ENCODE measurements at regions not wholly inside any gene's neighbourhood (a gene's known extent, or its start where the extent isn't known, plus 50 kb on each side); places are given as distances from the start of the nearest gene placed in this dataset.

DNA sequence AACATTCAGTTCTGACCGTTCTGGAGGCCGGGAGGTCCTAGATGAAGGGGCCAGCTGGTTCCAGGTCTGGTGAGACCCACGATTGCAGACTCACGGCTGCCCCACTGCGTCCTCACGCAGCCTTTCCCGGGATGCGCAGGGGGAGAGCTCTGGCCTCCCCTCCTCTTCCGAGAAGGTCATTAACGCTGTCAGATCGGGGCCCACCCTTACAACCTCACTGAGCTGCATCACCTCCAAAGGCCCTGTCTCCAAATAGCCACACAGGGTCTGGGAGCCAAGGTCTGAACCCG, 66.6 kb upstream of the PPP1R26 start:
- FAIRE-seq (no peak), DNase-seq (ENCODE audit: insufficient read length, low spot score) (no peak)
- TF ChIP-seq POLR2AphosphoS5 (IDR thresholded peaks at IDR 0.05; ENCODE audit: low read depth, low read length), result no peak

DNA sequence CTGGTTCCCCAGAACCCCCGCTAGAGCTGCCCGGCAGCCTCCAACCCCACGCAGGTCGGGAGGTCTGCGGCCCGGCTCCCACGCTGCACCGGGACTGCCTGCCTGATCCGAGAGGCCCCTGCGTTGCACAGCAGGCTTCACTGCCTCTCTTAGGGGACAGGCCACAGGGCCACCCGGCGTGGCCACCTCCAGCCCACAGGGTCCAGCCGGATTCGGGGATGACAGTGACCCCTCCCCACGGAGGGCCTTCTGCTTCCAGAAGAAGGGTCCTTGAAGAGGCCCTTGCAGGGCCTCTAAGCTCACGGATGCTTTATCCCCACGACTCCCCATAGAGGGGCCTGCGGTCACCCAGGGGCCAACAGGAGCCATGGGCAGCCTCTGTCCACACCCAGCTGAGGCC, 66.1 kb upstream of the PPP1R26 start:
- TF ChIP-seq TAF1 (IDR thresholded peaks at IDR 0.05; ENCODE audit: low read depth, low read length), result no peak
- no peak for TF ChIP-seq SPI1 (IDR thresholded peaks at IDR 0.05; ENCODE audit: low read depth, low read length)
- TF ChIP-seq POLR2AphosphoS5 (IDR thresholded peaks at IDR 0.05; ENCODE audit: low read depth, low read length), result no peak
- TF ChIP-seq PAX5 (IDR thresholded peaks at IDR 0.05; ENCODE audit: insufficient read depth, low read length, severe bottlenecking), result no peak
- TF ChIP-seq POLR2A (IDR thresholded peaks at IDR 0.05; ENCODE audit: low read depth, low read length), result no peak
- no peak for TF ChIP-seq POU2F2 (IDR thresholded peaks at IDR 0.05; ENCODE audit: low read depth, low read length)
- DNase-seq (ENCODE audit: insufficient read length, low spot score) (no peak), FAIRE-seq (no peak)

DNA sequence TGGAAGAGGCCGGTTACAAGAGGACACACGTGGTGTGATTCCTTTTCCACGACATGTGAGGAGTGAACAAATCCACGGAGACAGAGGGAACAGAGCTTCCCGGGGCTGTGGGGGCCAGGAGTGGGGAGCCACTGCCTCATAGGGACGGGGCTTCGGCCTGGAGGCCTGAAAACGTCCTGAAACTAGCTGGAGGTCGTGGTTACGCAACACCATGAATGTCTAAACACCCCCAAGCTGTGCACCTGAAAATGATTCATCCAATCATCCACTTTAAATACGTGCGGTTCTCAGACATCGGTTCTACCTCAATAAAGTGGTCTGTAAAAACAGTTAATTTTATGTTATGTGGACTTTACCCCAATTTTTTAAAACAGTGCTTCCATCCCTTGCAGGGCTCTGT, 65.3 kb upstream of the PPP1R26 start:
- FAIRE-seq (no peak), DNase-seq (ENCODE audit: insufficient read length, low spot score) (no peak)
- TF ChIP-seq POLR2AphosphoS5 (IDR thresholded peaks at IDR 0.05; ENCODE audit: low read depth, low read length) (no peak), PAX5 (IDR thresholded peaks at IDR 0.05; ENCODE audit: insufficient read depth, low read length, severe bottlenecking) (no peak), SPI1 (IDR thresholded peaks at IDR 0.05; ENCODE audit: low read depth, low read length) (no peak), POLR2A (IDR thresholded peaks at IDR 0.05; ENCODE audit: low read depth, low read length) (no peak), TAF1 (IDR thresholded peaks at IDR 0.05; ENCODE audit: low read depth, low read length) (no peak), POU2F2 (IDR thresholded peaks at IDR 0.05; ENCODE audit: low read depth, low read length) (no peak)

DNA sequence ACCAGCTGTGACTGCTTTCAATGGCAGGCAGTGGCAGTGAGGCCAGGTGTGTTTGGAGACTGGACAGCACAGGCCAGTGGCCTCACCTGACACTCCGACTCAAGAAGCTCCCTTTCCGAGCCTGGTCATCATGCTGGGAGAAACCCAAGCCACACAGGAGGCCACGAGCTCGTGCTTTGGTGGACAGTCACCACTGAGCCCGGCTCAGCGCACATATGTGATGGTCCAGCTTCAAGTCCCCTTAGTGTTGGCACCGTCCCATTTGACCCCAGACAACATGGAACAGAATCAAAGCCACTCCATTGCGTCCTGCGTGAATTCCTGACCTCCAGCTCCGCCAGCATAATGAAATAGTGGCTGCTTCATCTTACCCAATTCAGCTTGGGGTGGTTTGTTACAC, 64.0 kb upstream of the PPP1R26 start:
- no peak for TF ChIP-seq PAX5 (IDR thresholded peaks at IDR 0.05; ENCODE audit: insufficient read depth, low read length, severe bottlenecking)
- no peak for TF ChIP-seq POU2F2 (IDR thresholded peaks at IDR 0.05; ENCODE audit: low read depth, low read length)
- TF ChIP-seq SPI1 (IDR thresholded peaks at IDR 0.05; ENCODE audit: low read depth, low read length), result no peak
- TF ChIP-seq TAF1 (IDR thresholded peaks at IDR 0.05; ENCODE audit: low read depth, low read length), result no peak
- TF ChIP-seq POLR2AphosphoS5 (IDR thresholded peaks at IDR 0.05; ENCODE audit: low read depth, low read length), result no peak
- no peak for TF ChIP-seq POLR2A (IDR thresholded peaks at IDR 0.05; ENCODE audit: low read depth, low read length)
- DNase-seq (ENCODE audit: insufficient read length, low spot score), result no peak
- no peak for FAIRE-seq

DNA sequence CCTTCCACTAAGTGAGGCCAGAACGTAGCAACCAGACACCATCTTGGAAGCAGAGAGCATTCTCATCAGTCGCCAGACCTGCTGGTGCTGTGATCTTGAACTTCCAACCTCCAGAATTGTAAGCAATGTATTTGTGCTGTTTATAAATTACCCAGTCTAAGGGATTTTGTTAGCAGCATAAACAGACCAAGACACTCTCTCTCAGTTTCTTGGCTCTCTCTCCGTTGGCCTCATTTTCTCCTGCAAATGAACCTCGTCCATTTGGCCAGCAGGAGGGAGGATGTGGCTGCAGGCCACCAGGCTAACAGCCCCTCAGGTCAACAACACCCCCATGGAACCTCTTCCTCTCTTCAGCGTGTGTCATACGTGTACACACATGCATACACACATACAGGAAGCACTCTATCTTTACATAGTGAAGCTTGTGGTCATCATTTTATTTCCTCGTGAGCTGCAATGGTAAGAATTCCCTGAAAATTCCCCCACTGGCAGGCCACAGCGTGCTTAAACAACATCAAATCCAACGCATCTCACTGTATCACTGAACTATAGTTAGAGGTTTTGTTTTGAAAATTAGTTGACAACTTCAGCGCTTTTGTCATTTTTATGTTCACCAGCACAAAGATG, 62.8 kb upstream of the PPP1R26 start:
- TF ChIP-seq PAX5 (IDR thresholded peaks at IDR 0.05; ENCODE audit: insufficient read depth, low read length, severe bottlenecking) (no peak), POLR2AphosphoS5 (IDR thresholded peaks at IDR 0.05; ENCODE audit: low read depth, low read length) (no peak), TAF1 (IDR thresholded peaks at IDR 0.05; ENCODE audit: low read depth, low read length) (no peak), POU2F2 (IDR thresholded peaks at IDR 0.05; ENCODE audit: low read depth, low read length) (no peak), SPI1 (IDR thresholded peaks at IDR 0.05; ENCODE audit: low read depth, low read length) (no peak), POLR2A (IDR thresholded peaks at IDR 0.05; ENCODE audit: low read depth, low read length) (no peak)
- FAIRE-seq, result no peak
- DNase-seq (ENCODE audit: insufficient read length, low spot score), result no peak

DNA sequence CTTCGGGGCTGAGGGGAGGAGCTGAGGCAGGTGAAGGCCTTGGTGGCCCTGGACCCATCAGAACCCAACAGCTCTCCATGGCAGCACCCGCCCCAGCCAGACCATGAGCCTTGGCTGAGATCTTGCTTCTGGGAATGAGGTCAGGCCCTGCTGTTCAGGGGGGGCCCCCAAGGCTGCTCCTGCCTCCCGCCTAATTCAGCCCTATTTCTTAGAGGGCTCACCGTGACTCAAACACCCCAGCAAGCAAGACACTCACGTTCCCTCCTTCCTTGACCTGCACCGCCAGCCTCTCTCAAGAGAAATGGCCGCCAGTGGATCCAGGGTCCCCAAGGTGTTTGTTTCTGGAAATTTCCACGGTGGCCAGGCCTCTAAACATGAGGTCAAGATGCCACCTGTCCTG, 61.4 kb upstream of the PPP1R26 start:
- TF ChIP-seq SPI1 (IDR thresholded peaks at IDR 0.05; ENCODE audit: low read depth, low read length) (no peak), POLR2A (IDR thresholded peaks at IDR 0.05; ENCODE audit: low read depth, low read length) (no peak), POU2F2 (IDR thresholded peaks at IDR 0.05; ENCODE audit: low read depth, low read length) (no peak), TAF1 (IDR thresholded peaks at IDR 0.05; ENCODE audit: low read depth, low read length) (no peak), PAX5 (IDR thresholded peaks at IDR 0.05; ENCODE audit: insufficient read depth, low read length, severe bottlenecking) (no peak), POLR2AphosphoS5 (IDR thresholded peaks at IDR 0.05; ENCODE audit: low read depth, low read length) (no peak)
- FAIRE-seq, result no peak
- no peak for DNase-seq (ENCODE audit: insufficient read length, low spot score)

DNA sequence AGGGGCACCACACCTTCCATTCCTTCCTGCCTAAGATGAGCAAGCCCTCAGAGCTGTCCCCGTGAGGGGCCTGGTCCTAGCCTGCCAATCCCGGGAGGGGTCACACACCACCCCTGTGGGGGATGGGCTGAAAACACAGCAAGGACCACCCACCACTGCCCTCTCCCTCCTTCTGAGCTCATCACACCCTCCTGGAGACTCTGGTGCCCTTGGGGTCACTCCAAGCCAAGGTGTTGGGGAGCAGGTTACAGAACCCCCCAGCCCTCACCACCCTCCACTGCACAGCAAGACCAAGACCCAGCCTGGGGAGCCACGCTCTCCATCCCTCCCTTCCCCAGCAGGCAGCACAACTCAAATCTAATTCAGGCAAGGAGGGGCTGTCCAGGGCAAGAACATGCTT, 60.5 kb upstream of the PPP1R26 start:
- TF ChIP-seq POLR2A (IDR thresholded peaks at IDR 0.05; ENCODE audit: low read depth, low read length) (no peak), SPI1 (IDR thresholded peaks at IDR 0.05; ENCODE audit: low read depth, low read length) (no peak), POLR2AphosphoS5 (IDR thresholded peaks at IDR 0.05; ENCODE audit: low read depth, low read length) (no peak), PAX5 (IDR thresholded peaks at IDR 0.05; ENCODE audit: insufficient read depth, low read length, severe bottlenecking) (no peak), TAF1 (IDR thresholded peaks at IDR 0.05; ENCODE audit: low read depth, low read length) (no peak), POU2F2 (IDR thresholded peaks at IDR 0.05; ENCODE audit: low read depth, low read length) (no peak)
- DNase-seq (ENCODE audit: insufficient read length, low spot score) (no peak), FAIRE-seq (no peak)

DNA sequence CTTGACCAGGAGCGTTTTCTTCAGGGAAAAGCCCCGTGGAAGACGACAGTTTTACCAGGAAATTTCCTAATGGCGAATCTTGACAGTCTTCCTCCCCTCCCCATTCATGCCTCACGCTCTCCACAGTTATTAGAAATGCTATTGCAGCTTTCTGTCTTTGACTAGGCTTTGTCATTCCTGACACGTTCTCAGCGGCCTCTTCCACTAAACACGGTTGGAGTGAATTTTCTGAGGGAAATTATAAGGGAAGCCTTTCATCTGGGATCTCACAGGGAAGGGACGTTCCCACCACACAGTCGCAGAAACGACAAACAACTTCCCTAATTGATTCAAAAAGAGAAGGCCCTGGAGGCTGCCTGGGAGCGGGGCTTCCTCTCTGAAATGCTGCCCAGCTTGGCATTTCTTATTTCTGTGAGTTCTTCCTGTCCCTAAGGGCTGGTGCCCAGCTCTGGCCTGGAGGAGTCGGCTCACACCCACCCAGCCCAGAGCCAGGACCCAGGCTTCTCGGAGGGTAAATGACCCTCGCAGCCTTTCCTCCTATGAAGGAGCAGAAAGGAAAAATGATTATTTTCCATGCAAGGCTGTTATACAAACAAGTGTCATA, 57.1 kb upstream of the PPP1R26 start:
- TF ChIP-seq POLR2A (IDR thresholded peaks at IDR 0.05; ENCODE audit: low read depth, low read length), result no peak
- TF ChIP-seq SPI1 (IDR thresholded peaks at IDR 0.05; ENCODE audit: low read depth, low read length), result no peak
- no peak for TF ChIP-seq POLR2AphosphoS5 (IDR thresholded peaks at IDR 0.05; ENCODE audit: low read depth, low read length)
- TF ChIP-seq TAF1 (IDR thresholded peaks at IDR 0.05; ENCODE audit: low read depth, low read length), result no peak
- no peak for TF ChIP-seq PAX5 (IDR thresholded peaks at IDR 0.05; ENCODE audit: insufficient read depth, low read length, severe bottlenecking)
- TF ChIP-seq POU2F2 (IDR thresholded peaks at IDR 0.05; ENCODE audit: low read depth, low read length), result no peak
- DNase-seq (ENCODE audit: insufficient read length, low spot score) (no peak), FAIRE-seq (no peak)

DNA sequence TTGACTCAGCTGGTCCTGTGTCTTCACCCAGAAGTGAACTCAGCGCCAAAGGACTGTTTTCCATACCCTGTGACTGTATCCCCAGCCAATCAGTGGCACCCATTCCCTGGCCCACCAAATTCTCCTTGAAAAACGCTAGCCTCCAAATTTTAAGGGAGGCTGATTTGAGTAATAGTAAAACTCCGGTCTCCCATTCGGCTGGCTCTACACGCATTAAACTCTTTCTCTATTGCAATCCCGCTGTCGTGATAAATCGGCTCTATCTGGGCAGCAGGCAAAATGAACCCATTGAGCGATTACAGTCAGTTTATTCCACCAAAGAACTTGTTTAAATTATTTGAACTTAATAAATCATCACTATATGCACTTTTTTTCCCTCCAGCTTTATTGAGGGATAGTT, 55.9 kb upstream of the PPP1R26 start:
- DNase-seq (ENCODE audit: insufficient read length, low spot score) (no peak), FAIRE-seq (no peak)
- no peak for TF ChIP-seq SPI1 (IDR thresholded peaks at IDR 0.05; ENCODE audit: low read depth, low read length)
- no peak for TF ChIP-seq TAF1 (IDR thresholded peaks at IDR 0.05; ENCODE audit: low read depth, low read length)
- TF ChIP-seq PAX5 (IDR thresholded peaks at IDR 0.05; ENCODE audit: insufficient read depth, low read length, severe bottlenecking), result no peak
- no peak for TF ChIP-seq POLR2A (IDR thresholded peaks at IDR 0.05; ENCODE audit: low read depth, low read length)
- TF ChIP-seq POU2F2 (IDR thresholded peaks at IDR 0.05; ENCODE audit: low read depth, low read length), result no peak
- TF ChIP-seq POLR2AphosphoS5 (IDR thresholded peaks at IDR 0.05; ENCODE audit: low read depth, low read length), result no peak
